Activated CD4-positive, alpha-beta T cell treated with anti-CD3 and anti-CD28 coated beads, Interleukin-10, Interleukin-2, amounts not matched to agents 100 ng/mL and 50 ng/mL, durations not matched to agents 16 hours and 8 hours (primary cell): ENCODE measurements at regions not wholly inside any gene's neighbourhood (a gene's known extent, or its start where the extent isn't known, plus 50 kb on each side); places are given as distances from the start of the nearest gene placed in this dataset.

ENCODE experiments used
- DNase-seq: peaks from one replicate; pipeline ENCODE4 v3.0.0-alpha.2; 2020

GRCh38 chr12:68451261-68452077 lies 119.3 kb upstream of the MDM1 start:
- peak; percentile 92 for DNase-seq

- DNase-seq = no peak
Measured at GRCh38 chr12:68452078-68452715, 120.0 kb upstream of the MDM1 start.

GRCh38 chr12:68453278-68453677 lies 121.1 kb upstream of the MDM1 start:
- no peak for DNase-seq

- DNase-seq = no peak
Measured at GRCh38 chr12:68453876-68454275, 121.7 kb upstream of the MDM1 start.

GRCh38 chr12:68454892-68455291 lies 122.7 kb upstream of the MDM1 start:
- DNase-seq = no peak

GRCh38 chr12:68455691-68456345 lies 123.7 kb upstream of the MDM1 start:
- DNase-seq = peak; percentile 40

GRCh38 chr12:68458866-68459265 lies 126.7 kb upstream of the MDM1 start:
- DNase-seq = no peak

GRCh38 chr12:68460236-68460635 lies 128.1 kb upstream of the MDM1 start:
- DNase-seq = no peak

GRCh38 chr12:68461645-68462044 lies 129.5 kb upstream of the MDM1 start:
- no peak for DNase-seq

- peak; percentile 31 for DNase-seq
Measured at GRCh38 chr12:68462803-68463202, 130.6 kb upstream of the MDM1 start.

- DNase-seq = no peak
Measured at GRCh38 chr12:68465227-68465626, 133.1 kb upstream of the MDM1 start.

GRCh38 chr12:68467514-68467913 lies 135.4 kb upstream of the MDM1 start:
- no peak for DNase-seq

GRCh38 chr12:68468036-68468435 lies 135.9 kb upstream of the MDM1 start:
- no peak for DNase-seq

- no peak for DNase-seq
Measured at GRCh38 chr12:68469113-68469512, 137.0 kb upstream of the MDM1 start.

GRCh38 chr12:68470664-68471328 lies 138.6 kb upstream of the MDM1 start:
- no peak for DNase-seq

- DNase-seq = no peak
Measured at GRCh38 chr12:68474467-68475204, 136.1 kb upstream of the RAP1B start.

GRCh38 chr12:68476794-68477193 lies 133.9 kb upstream of the RAP1B start:
- no peak for DNase-seq

- no peak for DNase-seq
Measured at GRCh38 chr12:68477261-68477772, 133.4 kb upstream of the RAP1B start.

- DNase-seq = no peak
Measured at GRCh38 chr12:68477906-68478305, 132.8 kb upstream of the RAP1B start.

- DNase-seq = no peak
Measured at GRCh38 chr12:68478516-68479260, 132.0 kb upstream of the RAP1B start.

GRCh38 chr12:68479261-68479895 lies 131.3 kb upstream of the RAP1B start:
- DNase-seq = no peak
